ENCODE measurements at regions not wholly inside any gene's neighbourhood (a gene's known extent, or its start where the extent isn't known, plus 50 kb on each side); places are given as distances from the start of the nearest gene placed in this dataset.
"Not testable (repeated sequence)": the region's sequence is repeated elsewhere in the genome, so short reads cannot be mapped to it uniquely, and the experiment has no call there.

DNA sequence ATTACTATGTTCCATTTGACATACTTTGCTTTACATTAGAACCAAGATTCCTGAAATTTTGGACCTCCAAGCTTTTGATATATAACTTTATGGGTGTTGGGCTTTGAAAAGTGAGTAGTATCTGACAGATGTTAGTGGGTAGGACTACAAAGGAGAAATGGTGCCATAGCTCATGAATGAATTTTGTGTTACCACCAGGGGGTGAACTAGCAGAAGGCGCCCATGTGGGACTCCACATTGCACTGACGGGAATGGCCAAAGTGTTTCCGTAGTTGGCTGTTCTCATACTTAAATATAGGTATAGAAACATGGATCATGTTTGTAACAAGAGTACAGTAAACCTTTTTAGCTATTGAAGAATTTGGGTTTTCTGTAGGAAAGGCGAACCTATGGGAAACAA is 337.5 kb downstream of the FLRT2 start:
- TF ChIP-seq, protein P1, sequence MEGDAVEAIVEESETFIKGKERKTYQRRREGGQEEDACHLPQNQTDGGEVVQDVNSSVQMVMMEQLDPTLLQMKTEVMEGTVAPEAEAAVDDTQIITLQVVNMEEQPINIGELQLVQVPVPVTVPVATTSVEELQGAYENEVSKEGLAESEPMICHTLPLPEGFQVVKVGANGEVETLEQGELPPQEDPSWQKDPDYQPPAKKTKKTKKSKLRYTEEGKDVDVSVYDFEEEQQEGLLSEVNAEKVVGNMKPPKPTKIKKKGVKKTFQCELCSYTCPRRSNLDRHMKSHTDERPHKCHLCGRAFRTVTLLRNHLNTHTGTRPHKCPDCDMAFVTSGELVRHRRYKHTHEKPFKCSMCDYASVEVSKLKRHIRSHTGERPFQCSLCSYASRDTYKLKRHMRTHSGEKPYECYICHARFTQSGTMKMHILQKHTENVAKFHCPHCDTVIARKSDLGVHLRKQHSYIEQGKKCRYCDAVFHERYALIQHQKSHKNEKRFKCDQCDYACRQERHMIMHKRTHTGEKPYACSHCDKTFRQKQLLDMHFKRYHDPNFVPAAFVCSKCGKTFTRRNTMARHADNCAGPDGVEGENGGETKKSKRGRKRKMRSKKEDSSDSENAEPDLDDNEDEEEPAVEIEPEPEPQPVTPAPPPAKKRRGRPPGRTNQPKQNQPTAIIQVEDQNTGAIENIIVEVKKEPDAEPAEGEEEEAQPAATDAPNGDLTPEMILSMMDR (conservative IDR thresholded peaks at IDR 0.05; ENCODE audit: low read depth, low read length) = no peak
- DNase-seq (ENCODE audit: low read depth) = no peak
- no peak overlapping the region for H3K4me3 ChIP-seq (ENCODE audit: low read length)

DNA sequence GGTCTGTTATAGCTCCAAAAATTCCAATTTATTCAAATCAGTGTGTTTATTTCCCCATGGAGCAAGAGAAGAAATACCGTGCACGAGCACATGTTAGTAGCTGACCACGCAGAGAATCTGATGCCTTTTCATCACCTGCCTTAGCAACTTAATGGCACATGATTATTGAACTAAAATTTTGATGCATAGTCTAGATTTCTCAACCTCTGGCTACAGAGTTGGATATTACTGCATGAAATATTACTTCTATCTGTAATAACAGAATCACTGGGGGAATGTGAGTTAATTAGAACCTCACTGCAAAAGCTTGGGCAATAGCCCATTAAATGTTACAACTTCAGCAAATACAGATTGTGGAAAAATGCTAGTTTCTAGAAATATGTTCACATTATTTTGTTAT is 335.8 kb downstream of the FLRT2 start:
- H3K4me3 ChIP-seq (ENCODE audit: low read length) = no peak overlapping the region
- TF ChIP-seq, protein P1 (conservative IDR thresholded peaks at IDR 0.05; ENCODE audit: low read depth, low read length) = no peak
- DNase-seq (ENCODE audit: low read depth) = no peak

DNA sequence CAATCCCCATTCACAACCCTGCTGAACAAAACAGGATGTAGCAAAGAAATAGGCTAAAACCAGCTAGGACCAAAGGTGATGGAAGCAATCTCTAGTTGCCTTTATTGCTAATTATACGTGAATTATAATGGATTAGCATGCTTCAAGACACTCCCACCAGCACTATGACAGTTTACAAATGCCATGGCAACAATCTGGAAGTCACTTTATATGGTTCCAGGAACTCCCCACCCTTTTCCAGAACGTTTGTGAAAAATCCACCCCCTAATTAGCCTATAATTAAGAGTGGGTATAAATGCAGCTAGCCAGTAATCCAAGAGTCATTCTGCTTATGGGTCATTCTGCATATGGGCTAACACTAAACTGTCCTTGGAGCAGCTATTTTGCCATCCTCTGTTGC is 328.7 kb downstream of the FLRT2 start:
- TF ChIP-seq, protein P1 (conservative IDR thresholded peaks at IDR 0.05; ENCODE audit: low read depth, low read length) = no peak
- no peak for DNase-seq (ENCODE audit: low read depth)
- no peak overlapping the region for H3K4me3 ChIP-seq (ENCODE audit: low read length)

DNA sequence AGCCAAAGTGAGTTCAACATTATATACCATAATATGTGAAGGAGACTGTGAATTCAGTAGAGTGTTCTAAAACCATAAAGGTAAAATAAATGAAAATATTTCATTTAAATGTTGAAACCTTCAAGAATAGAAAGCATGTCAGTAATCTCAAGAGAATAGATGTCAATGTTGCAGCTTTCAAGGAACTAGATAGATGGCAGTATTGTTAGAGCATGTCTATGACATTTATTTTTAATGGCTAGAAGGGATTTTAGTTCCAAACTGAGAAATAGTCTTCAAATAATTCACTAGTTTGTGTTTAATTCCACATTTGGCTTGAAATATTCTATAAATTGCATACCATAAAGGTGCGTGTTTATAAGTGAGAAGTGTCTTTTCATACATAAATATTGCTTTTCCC is 326.5 kb downstream of the FLRT2 start:
- no peak for DNase-seq (ENCODE audit: low read depth)
- TF ChIP-seq, protein P1 (conservative IDR thresholded peaks at IDR 0.05; ENCODE audit: low read depth, low read length) = peak; percentile 52
- no peak overlapping the region for H3K4me3 ChIP-seq (ENCODE audit: low read length)

DNA sequence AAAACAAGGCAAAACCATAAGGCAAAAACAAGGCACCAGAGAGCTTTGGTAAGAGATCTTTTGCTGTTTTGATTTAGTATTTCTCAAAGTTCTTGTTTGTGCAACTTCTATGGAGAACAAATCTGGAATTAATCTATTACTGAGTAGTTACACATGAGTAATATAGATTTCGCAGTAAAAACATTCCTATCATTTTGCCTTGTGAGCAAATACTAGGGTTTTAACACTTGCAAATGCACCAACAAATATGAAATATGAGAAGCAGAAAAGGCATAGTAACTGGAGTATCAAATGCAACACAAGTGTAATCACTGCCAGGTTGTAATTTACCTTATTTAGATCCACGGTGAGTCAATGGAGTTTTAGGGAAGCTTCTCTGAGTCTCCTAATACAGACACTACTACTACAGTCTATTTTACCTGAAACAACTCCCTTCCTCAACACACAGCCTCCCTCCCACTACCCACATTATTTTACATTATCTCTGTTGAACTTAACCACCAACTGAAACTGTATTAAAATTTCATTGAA is 324.1 kb downstream of the FLRT2 start:
- TF ChIP-seq, protein P1 (conservative IDR thresholded peaks at IDR 0.05; ENCODE audit: low read depth, low read length) = no peak
- DNase-seq (ENCODE audit: low read depth) = no peak

DNA sequence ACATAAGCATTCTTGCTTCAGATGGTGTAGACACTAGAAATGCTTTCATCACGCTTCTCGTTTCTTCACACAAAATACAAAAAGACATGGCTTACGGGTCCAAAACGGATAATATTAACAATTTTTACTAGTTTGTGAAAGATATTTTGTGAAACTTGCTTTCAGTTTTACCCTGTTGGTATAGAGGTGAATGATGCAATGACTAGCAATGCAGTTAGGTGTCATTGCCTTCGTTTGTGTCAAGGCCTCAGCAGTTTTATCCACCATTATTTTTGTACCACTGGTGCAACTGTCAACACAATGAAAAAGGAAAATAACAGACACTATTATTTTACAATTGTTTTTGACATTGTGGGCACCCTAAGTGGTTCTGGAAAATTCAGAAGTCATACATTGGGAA is 323.0 kb downstream of the FLRT2 start:
- DNase-seq (ENCODE audit: low read depth) = no peak
- TF ChIP-seq, protein P1 (conservative IDR thresholded peaks at IDR 0.05; ENCODE audit: low read depth, low read length) = no peak
- H3K4me3 ChIP-seq (ENCODE audit: low read length) = no peak overlapping the region

More for the DNA sequence above, 324.1 kb downstream of the FLRT2 start:
- no peak overlapping the region for H3K4me3 ChIP-seq (ENCODE audit: low read length)

DNA sequence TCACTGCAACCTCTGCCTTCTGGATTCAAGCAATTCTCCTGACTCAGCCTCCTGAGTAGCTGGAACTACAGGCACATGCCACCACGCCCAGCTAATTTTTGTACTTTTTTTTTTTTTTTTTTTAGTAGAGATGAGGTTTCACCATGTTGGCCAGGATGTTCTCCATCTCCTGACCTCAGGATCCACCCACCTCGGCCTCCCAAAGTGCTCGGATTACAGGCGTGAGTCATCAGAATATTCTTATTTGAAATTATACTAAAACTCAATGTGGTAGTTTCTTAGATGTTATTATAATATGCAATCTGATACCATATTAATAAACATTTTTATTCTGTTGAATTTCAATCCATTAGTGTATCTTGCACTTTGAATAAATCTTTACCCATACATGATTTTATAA is 322.2 kb downstream of the FLRT2 start:
- not testable (repeated sequence) for DNase-seq (ENCODE audit: low read depth); H3K4me3 ChIP-seq (ENCODE audit: low read length)

DNA sequence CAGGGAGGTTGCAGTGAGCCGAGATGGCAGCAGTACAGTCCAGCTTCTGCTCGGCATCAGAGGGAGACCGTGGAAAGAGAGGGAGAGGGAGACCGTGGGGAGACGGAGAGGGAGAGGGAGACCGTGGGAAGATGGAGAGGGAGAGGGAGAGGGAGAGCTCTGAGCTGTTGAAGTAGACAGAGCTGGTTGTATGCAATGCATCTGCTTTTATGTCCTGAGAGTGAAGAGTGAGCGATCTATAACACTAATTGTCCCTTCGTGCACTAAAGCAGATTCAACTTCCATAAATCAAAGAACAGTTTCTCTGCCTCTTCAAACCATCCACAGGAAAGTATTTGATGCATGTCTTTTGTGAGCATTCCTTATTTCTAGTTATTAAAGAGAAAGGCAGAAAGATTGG is 300.6 kb downstream of the FLRT2 start:
- DNase-seq (ENCODE audit: low read depth); H3K4me3 ChIP-seq (ENCODE audit: low read length): not testable (repeated sequence)

DNA sequence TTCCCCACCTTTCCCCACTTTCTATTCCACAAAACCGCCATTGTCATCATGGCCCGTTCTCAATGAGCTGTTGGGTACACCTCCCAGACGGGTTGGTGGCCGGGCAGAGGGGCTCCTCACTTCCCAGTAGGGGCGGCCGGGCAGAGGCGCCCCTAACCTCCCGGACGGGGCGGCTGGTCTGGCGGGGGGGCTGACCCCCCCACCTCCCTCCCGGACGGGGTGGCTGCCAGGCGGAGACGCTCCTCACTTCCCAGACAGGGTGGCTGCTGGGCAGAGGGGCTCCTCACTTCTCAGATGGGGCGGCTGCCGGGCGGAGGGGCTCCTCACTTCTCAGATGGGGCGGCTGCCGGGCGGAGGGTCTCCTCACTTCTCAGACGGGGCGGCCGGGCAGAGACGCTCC is 299.7 kb downstream of the FLRT2 start:
- not testable (repeated sequence) for DNase-seq (ENCODE audit: low read depth); H3K4me3 ChIP-seq (ENCODE audit: low read length)
